ENCODE measurements at regions not wholly inside any gene's neighbourhood (a gene's known extent, or its start where the extent isn't known, plus 50 kb on each side); places are given as distances from the start of the nearest gene placed in this dataset.
"Not testable (repeated sequence)": the region's sequence is repeated elsewhere in the genome, so short reads cannot be mapped to it uniquely, and the experiment has no call there.

DNA sequence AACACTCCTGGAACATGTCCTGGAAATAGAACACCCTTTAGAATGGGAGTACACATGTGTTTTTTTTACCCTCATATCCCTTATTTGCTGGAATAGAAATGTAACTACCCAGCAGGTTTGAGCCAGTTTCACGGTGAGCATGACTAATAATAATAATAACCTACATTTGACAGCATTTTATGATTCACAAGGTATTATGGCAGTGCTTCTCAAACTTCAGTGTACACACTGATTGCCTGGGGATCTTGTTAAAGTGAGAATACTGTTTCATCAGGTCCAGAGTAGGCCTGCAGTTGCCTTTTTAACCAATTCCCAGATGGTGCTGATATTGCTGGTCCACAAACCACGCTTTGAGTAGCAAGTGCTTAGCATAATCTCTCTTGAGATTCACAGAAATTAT, 63.9 kb downstream of the NFKBIZ start:
- POLR2A ChIA-PET: no interaction called here

DNA sequence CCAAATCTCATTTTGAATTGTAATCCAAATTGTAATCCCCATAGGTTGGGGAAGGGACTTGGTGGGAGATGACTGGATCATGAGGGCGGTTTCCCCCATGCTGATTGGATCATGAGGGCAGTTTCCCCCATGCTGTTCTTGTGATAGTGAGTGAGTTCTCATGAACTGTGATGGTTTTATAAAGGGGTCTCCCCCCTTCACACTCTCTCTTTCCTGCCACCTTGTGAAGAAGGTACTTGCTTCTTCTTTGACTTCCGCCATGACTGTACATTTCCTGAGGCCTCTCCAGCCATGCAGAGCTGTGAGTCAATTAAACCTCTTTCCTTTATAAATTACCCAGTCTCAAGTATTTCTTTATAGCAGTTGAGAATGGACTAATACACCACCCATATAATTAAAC, 68.4 kb downstream of the NFKBIZ start:
- POLR2A ChIA-PET: not testable (repeated sequence)

More for the DNA sequence above, 63.9 kb downstream of the NFKBIZ start:
- Histone ChIP-seq H3K27me3 (ENCODE audit: control insufficient read depth, insufficient read depth, low read length) (no peaks in the 10 kb centered on the region), H3K36me3 (ENCODE audit: control insufficient read depth, insufficient read depth, low read length) (no peaks in the 10 kb centered on the region), H3K4me3 (ENCODE audit: low read depth, low read length) (no peak overlapping the region)
- DNase-seq (ENCODE audit: low read depth): no peak
- CTCF ChIA-PET: no interaction called here
- TF ChIP-seq, protein P1, sequence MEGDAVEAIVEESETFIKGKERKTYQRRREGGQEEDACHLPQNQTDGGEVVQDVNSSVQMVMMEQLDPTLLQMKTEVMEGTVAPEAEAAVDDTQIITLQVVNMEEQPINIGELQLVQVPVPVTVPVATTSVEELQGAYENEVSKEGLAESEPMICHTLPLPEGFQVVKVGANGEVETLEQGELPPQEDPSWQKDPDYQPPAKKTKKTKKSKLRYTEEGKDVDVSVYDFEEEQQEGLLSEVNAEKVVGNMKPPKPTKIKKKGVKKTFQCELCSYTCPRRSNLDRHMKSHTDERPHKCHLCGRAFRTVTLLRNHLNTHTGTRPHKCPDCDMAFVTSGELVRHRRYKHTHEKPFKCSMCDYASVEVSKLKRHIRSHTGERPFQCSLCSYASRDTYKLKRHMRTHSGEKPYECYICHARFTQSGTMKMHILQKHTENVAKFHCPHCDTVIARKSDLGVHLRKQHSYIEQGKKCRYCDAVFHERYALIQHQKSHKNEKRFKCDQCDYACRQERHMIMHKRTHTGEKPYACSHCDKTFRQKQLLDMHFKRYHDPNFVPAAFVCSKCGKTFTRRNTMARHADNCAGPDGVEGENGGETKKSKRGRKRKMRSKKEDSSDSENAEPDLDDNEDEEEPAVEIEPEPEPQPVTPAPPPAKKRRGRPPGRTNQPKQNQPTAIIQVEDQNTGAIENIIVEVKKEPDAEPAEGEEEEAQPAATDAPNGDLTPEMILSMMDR (IDR thresholded peaks at IDR 0.05; ENCODE audit: insufficient read depth, low read depth, low read length): no peak

DNA sequence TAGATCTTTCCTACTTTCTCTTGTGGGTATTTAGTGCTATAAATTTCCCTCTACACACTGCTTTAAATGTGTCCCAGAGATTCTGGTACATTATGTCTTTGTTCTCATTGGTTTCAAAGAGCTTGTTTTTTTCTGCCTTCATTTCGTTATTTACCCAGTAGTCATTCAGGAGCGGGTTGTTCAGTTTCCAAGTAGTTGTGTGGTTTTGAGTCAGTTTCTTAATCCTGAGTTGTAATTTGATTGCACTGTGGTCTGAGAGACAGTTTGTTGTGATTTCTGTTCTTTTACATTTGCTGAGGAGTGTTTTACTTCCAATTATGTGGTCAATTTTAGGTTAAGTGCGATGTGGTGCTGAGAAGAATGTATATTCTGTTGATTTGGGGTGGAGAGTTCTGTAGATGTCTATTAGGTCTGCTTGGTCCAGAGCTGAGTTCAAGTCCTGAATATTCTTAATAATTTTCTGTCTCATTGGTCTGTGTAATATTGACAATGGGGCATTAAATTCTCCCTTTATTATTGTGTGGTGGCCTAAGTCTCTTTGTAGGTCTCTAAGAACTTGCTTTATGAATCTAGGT, 72.9 kb downstream of the NFKBIZ start:
- POLR2A ChIA-PET: interaction anchor here (0.7 to 1.2 kb wide), 2 partner anchors 72 to 1179 kb away, joined by 4 to 7 read pairs; no protein-coding TSS in a partner anchor
- CTCF ChIA-PET; H3K4me3 ChIP-seq (ENCODE audit: low read depth, low read length); H3K27me3 ChIP-seq (ENCODE audit: control insufficient read depth, insufficient read depth, low read length); H3K36me3 ChIP-seq (ENCODE audit: control insufficient read depth, insufficient read depth, low read length); DNase-seq (ENCODE audit: low read depth): not testable (repeated sequence)

More for the DNA sequence above, 68.4 kb downstream of the NFKBIZ start:
- CTCF ChIA-PET; H3K4me3 ChIP-seq (ENCODE audit: low read depth, low read length); H3K27me3 ChIP-seq (ENCODE audit: control insufficient read depth, insufficient read depth, low read length); H3K36me3 ChIP-seq (ENCODE audit: control insufficient read depth, insufficient read depth, low read length); DNase-seq (ENCODE audit: low read depth): not testable (repeated sequence)

DNA sequence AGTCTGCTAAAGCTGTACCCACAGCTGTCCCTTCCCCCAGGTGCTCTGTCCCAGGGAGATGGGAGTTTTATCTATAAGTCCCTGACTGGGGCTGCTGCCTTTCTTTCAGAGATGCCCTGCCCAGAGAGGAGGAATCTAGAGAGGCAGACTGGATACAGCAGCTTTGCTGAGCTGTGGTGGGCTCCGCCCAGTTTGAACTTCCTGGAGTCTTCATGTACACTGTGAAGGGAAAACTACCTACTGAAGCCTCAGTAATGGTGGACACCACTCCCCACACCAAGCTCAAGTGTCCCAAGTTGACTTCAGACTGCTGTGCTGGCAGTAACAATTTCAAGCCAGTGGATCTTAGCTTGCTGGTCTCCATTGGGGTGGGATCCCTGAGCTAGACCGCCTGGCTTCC, 75.3 kb downstream of the NFKBIZ start:
- H3K4me3 ChIP-seq (ENCODE audit: low read depth, low read length); H3K36me3 ChIP-seq (ENCODE audit: control insufficient read depth, insufficient read depth, low read length); DNase-seq (ENCODE audit: low read depth); POLR2A ChIA-PET; H3K27me3 ChIP-seq (ENCODE audit: control insufficient read depth, insufficient read depth, low read length): not testable (repeated sequence)
- CTCF ChIA-PET: interaction anchor here (0.8 kb wide), 1 partner anchor 8 kb away, joined by 3 read pairs; no protein-coding TSS in a partner anchor

DNA sequence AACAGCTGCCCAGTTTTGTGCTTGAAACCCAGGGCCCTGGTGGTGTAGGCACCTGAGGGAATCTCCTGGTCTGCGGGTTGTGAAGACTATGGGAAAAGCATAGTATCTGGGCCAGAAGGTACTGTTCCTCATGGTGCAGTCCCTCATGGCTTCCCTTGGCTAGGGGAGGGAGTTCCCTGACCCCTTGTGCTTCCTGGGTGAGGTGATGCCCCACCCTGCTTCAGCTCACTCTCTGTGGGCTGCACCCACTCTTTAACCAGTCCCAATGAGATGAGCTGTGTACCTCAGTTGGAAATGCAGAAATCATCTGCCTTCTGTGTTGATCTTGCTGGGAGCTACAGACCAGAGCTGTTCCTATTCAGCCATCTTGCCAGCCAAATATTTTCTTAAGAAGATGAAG, 75.8 kb downstream of the NFKBIZ start:
- POLR2A ChIA-PET; DNase-seq (ENCODE audit: low read depth); H3K4me3 ChIP-seq (ENCODE audit: low read depth, low read length); H3K36me3 ChIP-seq (ENCODE audit: control insufficient read depth, insufficient read depth, low read length); H3K27me3 ChIP-seq (ENCODE audit: control insufficient read depth, insufficient read depth, low read length): not testable (repeated sequence)
- CTCF ChIA-PET: interaction anchor here (0.5 to 0.8 kb wide), 2 partner anchors 8 to 115 kb away, joined by 3 to 4 read pairs; no protein-coding TSS in a partner anchor

DNA sequence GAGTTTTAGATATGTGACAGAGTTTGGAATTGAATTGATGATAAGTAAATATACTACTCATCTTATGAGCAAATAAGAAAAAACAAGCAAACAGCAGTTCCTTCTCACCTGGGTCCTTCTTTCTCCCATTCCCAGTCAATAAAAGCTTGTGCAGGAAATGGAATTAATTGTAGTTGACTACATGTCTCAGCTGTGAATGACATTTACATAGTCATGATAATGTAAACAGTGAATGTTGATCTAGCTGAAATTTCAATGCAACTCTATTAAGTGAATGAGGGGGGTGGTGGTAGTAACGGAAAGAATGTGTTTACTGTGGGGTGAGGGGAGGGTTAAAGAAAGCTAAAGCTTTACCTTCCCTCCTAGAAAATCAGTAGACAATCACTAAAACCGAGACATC, 76.2 kb downstream of the NFKBIZ start:
- ChIA-PET POLR2A (no interaction called here), CTCF (interaction anchor here (0.5 kb wide), 1 partner anchor 115 kb away, joined by 4 read pairs; no protein-coding TSS in a partner anchor)
- H3K27me3 ChIP-seq (ENCODE audit: control insufficient read depth, insufficient read depth, low read length): no peaks in the 10 kb centered on the region
- no peak overlapping the region for H3K4me3 ChIP-seq (ENCODE audit: low read depth, low read length)
- no peaks in the 10 kb centered on the region for H3K36me3 ChIP-seq (ENCODE audit: control insufficient read depth, insufficient read depth, low read length)
- TF ChIP-seq, protein P1 (IDR thresholded peaks at IDR 0.05; ENCODE audit: insufficient read depth, low read depth, low read length): no peak
- no peak for DNase-seq (ENCODE audit: low read depth)

DNA sequence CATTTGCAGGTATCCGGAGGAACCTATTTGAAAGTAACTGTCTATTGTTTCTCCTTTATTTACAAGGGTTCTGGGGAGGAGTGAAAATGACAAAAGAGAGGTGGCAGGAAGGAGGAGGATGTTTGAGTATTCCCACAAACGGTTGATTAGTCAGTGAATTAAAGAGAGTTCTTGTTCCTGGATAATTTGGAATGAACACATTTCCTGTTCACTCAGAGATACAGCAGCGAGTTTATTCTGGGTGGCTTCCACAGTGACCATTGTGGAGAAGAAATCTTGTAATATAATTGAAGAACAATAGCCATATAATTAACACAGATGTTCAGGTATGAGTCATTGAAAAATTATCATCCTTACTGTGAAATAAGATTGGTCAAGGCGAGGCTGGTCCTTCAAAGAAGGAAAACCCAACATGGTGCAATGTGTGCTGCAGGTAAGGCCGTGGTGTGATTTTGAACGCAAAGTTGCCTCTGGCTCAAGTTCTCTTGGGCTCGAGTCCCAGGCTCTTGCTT, 77.3 kb downstream of the NFKBIZ start:
- ChIA-PET CTCF (no interaction called here), POLR2A (no interaction called here)
- H3K36me3 ChIP-seq (ENCODE audit: control insufficient read depth, insufficient read depth, low read length): no peaks in the 10 kb centered on the region
- TF ChIP-seq, protein P1 (IDR thresholded peaks at IDR 0.05; ENCODE audit: insufficient read depth, low read depth, low read length): no peak
- DNase-seq (ENCODE audit: low read depth): no peak
- H3K4me3 ChIP-seq (ENCODE audit: low read depth, low read length): no peak overlapping the region
- H3K27me3 ChIP-seq (ENCODE audit: control insufficient read depth, insufficient read depth, low read length): no peaks in the 10 kb centered on the region

Data from BJ (cell line).